BE2C (cell line): ENCODE measurements at regions not wholly inside any gene's neighbourhood (a gene's known extent, or its start where the extent isn't known, plus 50 kb on each side); places are given as distances from the start of the nearest gene placed in this dataset.

ENCODE experiments used
- DNase-seq: peaks from one replicate; pipeline ENCODE4 v3.0.0-alpha.2; 2020
- H3K27me3 ChIP-seq: fragments of 250-450 bp; sonication (Bioruptor Pico); 2 replicates; pipeline ENCODE4 v1.5.1; 2020; ENCODE audit warnings: mild to moderate bottlenecking
- H3K36me3 ChIP-seq: fragments of 250-450 bp; sonication (Bioruptor Pico); 2 replicates; pipeline ENCODE4 v1.5.1; 2020; ENCODE audit warnings: mild to moderate bottlenecking
- H3K4me1 ChIP-seq: fragments of 250-450 bp; sonication (Bioruptor Pico); 2 replicates; pipeline ENCODE4 v1.5.1; 2020
- H3K4me3 ChIP-seq: 2 replicates; pipeline ENCODE4 v1.5.1; 2011; ENCODE audit warnings: low read depth, low read length
- H3K9me3 ChIP-seq: fragments of 250-450 bp; sonication (Bioruptor Pico); 2 replicates; pipeline ENCODE4 v1.5.1; 2020
- TF ChIP-seq, protein P1 (sequence below): IDR thresholded peaks from 2 replicates; pipeline ENCODE4 v1.5.1; 2012; ENCODE audit warnings: mild to moderate bottlenecking, low read depth, low read length

DNA sequence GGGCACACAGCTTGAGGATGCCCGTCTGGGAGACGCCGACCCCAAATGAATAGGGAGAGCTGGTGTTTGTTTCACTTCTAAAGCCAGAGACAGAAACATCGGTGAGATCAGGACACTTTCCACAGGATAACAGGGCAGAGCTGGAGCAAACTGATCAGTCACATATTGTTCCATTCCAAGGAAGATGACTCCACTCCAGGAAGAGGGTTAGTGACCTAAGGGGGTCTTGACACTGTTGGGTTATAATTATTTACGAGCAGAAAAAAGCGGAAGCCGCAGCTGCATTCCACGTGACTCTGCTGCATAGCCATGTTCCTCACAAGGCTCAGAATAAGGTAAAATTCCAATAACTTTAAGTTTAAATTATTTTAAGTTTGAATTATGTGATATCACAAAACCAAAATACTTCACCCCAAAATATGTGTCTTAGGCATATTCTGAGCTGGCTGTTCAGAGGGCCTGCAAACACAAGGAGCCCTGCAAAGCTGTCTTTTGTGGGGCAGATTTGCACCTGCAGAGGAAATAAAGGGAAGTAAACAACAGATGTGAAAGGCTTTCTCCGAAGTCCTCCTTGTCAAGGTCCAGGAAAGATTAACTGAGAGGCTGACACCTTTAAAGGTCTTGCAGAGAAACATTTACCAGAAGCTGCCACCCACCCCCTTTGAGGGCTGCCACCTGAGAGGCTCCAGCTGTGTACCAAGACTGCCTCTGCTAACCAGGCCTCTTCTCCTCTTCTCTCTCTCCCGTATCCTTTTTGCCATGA, 819.2 kb downstream of the UQCRFS1 start:
- Histone ChIP-seq H3K36me3 (no peaks in the 10 kb centered on the region), H3K9me3 (no peaks in the 10 kb centered on the region), H3K4me1 (no peaks in the 10 kb centered on the region), H3K4me3 (no peak overlapping the region), H3K27me3 (no peaks in the 10 kb centered on the region)
- DNase-seq: no peak
- TF ChIP-seq, protein P1, sequence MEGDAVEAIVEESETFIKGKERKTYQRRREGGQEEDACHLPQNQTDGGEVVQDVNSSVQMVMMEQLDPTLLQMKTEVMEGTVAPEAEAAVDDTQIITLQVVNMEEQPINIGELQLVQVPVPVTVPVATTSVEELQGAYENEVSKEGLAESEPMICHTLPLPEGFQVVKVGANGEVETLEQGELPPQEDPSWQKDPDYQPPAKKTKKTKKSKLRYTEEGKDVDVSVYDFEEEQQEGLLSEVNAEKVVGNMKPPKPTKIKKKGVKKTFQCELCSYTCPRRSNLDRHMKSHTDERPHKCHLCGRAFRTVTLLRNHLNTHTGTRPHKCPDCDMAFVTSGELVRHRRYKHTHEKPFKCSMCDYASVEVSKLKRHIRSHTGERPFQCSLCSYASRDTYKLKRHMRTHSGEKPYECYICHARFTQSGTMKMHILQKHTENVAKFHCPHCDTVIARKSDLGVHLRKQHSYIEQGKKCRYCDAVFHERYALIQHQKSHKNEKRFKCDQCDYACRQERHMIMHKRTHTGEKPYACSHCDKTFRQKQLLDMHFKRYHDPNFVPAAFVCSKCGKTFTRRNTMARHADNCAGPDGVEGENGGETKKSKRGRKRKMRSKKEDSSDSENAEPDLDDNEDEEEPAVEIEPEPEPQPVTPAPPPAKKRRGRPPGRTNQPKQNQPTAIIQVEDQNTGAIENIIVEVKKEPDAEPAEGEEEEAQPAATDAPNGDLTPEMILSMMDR: no peak

DNA sequence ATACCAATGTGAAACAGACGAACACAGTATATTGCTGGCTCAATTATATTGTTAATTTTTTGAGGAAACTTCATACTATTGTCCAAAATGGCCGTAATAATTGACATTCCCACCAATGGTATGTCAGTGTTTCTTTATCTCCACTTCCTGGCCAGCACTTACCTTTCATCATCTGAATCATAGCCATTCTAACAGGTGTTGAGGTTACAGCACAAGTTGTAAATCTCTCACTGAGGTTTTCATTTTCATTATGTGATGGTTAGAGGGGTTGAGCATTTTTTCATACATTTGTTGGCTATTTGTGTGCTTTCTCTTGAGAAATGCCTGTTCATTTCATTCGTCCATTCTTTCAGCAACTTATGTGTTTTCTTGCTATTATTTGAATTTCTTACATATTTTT, 824.0 kb downstream of the UQCRFS1 start:
- DNase-seq: no peak
- TF ChIP-seq, protein P1: no peak
- Histone ChIP-seq H3K27me3 (no peaks in the 10 kb centered on the region), H3K4me1 (no peaks in the 10 kb centered on the region), H3K9me3 (no peaks in the 10 kb centered on the region; the same call in 1 of the 2 replicates), H3K4me3 (no peak overlapping the region), H3K36me3 (no peaks in the 10 kb centered on the region)

DNA sequence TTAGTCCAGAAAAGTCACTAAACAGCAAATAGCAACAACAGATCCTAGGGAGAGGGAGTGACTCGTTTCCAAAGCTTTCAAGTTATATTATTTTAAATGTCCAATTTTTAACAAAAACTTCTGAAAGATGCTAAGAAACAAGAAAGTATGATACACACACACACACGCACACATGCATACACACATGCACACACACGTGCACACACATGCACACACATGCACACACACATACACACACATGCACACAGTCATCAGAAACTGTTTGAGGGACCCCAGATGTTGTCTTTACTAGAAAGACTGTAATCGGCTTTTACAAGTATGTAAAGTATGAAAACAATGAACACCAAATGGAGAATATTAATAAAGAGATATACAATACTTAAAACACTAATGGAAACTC, 825.4 kb downstream of the UQCRFS1 start:
- H3K4me3 ChIP-seq: no peak overlapping the region
- H3K9me3 ChIP-seq: no peaks in the 10 kb centered on the region; the same call in 1 of the 2 replicates
- H3K36me3 ChIP-seq: no peaks in the 10 kb centered on the region
- DNase-seq: no peak
- H3K27me3 ChIP-seq: no peaks in the 10 kb centered on the region
- no peaks in the 10 kb centered on the region for H3K4me1 ChIP-seq
- TF ChIP-seq, protein P1: no peak

DNA sequence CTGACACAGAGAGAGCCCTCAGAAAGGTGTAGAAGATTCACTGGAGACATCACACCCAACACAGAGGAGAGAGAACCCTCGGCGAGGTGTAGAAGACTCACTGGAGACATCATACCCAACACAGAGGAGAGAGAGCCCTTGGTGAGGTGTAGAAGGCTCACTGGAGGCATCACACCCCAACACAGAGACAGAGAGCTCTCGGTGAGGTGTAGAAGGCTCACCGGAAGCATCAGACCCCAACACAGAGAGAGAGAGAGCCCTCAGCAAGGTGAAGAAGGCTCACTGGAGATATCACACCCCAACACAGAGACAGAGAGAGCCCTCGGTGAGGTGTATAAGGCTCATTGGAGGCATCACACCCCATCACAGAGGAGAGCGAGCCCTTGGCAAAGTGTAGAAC, 826.5 kb downstream of the UQCRFS1 start:
- TF ChIP-seq, protein P1: no peak

DNA sequence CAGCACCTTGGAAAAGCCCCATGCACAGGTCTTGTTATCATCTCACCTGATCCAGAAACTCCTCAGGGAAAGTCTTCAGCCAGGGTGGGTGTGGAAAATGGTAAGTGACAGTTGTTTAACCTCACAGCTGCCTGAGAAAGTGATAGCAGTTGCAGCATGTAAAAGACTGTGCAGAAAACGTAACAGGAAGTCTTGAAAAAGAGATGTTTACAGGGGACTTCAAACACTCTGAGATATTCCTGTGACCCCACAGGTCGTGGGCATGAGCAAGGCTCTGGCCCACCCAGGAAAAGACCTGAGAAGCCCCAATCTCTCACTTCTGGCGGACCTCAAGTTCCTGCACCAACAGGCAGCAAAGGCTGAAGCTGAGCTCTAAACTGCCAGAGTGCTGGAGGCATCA, 826.9 kb downstream of the UQCRFS1 start:
- Histone ChIP-seq H3K27me3 (no peaks in the 10 kb centered on the region), H3K4me3 (no peak overlapping the region), H3K36me3 (no peaks in the 10 kb centered on the region), H3K9me3 (no peaks in the 10 kb centered on the region; the same call in 1 of the 2 replicates), H3K4me1 (no peaks in the 10 kb centered on the region)
- TF ChIP-seq, protein P1: no peak
- DNase-seq: no peak

More for the DNA sequence above, 826.5 kb downstream of the UQCRFS1 start:
- no peaks in the 10 kb centered on the region; the same call in 1 of the 2 replicates for H3K9me3 ChIP-seq
- H3K27me3 ChIP-seq: no peaks in the 10 kb centered on the region
- no peak for DNase-seq
- no peaks in the 10 kb centered on the region for H3K36me3 ChIP-seq
- no peaks in the 10 kb centered on the region for H3K4me1 ChIP-seq
- H3K4me3 ChIP-seq: no peak overlapping the region

DNA sequence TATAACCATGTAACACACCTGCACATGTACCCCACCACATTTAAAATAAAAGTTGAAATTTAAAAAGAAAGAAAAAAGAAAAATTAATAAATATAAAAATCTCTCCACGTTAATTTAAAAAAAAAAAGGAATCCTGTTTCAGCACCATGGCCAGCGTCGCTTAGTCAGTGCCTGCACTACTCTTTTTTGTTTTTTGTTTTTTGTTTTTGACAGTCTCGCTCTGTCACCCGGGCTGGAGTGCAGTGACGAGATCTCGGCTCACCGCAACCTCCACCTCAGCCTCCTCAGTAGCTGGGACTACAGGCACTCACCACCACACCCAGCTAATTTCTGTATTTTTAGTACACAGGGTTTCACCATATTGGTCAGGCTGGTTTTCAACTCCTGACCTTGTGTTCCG, 835.9 kb downstream of the UQCRFS1 start:
- no peaks in the 10 kb centered on the region for H3K4me1 ChIP-seq
- no peaks in the 10 kb centered on the region for H3K27me3 ChIP-seq
- no peaks in the 10 kb centered on the region for H3K9me3 ChIP-seq
- no peak overlapping the region for H3K4me3 ChIP-seq
- H3K36me3 ChIP-seq: no peaks in the 10 kb centered on the region
- TF ChIP-seq, protein P1: no peak
- DNase-seq: no peak
